ENCODE measurements at regions not wholly inside any gene's neighbourhood (a gene's known extent, or its start where the extent isn't known, plus 50 kb on each side); places are given as distances from the start of the nearest gene placed in this dataset.

DNA sequence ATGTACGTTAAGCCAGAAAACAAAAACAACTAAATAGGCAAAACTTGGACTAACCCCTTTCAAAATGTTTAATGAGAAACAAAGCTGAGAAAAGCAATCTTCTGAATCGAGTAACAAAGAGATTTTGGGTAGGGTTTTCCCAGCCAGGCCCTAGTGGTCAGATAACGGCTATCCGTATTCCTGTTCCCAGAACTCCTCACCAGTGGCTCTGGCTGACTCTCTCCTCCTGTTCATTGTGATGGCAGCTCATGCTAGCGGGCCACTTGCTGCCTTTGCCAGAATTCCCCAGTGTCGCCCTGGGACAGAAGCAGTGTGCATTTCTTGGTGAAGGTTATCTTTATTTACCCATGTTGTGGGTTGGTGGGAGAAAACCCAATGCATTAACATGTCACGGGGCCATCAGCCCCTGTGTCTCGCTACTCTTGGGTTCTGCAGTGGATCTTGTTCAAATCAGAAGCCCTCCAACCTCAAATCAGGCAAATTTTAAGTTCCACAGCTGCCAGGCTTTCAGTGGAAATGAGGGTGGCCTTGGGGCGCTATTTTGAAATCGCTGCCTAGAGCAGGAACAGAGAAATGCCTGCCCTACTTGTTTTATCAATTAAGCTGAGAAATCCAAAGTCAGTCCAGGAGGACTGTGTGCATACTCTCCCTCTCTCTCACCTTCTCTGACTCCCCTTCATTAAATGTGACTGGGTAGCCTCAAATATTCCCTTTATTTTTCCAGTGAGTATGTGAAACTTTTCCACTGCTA lies 164.5 kb upstream of the NPVF start:
- DNase-seq (ENCODE audit: low read depth, low spot score): no peak

DNA sequence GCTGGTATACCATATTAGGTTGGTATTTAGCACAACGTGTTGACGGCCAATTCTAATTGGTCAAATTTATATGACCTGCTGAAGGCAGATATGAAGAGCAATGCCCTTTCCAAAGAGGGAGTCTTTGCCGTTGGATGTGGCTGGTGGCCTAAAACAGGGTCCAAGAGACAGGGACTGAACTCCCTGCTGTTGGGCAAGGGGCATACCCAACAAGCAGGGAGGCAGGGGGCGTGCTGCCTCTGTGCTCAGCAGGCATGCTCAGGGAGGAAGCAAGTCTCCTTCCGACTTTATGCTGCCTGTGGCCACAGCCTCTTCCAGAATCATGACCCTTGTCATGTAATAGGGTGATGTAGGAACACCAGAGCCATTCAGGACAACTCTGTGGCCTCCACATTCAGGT lies 167.7 kb upstream of the NPVF start:
- DNase-seq (ENCODE audit: low read depth, low spot score): no peak

DNA sequence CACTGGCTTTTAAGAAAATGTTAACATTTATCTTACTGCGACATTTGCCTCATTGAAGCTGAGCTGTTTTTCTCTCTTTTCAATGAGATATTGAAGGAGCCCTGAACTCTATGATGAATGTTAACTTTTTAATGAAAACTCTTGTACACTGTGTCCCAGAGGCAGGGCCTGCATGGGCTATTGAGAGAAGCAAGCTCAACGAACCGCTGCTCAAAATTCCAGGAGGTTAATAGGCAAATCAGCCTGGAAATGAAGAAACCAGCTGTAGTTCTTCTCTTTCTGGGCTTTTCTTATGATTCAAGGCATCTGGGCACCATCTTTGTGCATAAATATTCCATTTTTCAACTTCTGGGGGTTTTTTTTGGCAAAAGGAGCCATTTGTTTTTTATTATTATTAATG lies 168.4 kb upstream of the NPVF start:
- no peak for DNase-seq (ENCODE audit: low read depth, low spot score)

DNA sequence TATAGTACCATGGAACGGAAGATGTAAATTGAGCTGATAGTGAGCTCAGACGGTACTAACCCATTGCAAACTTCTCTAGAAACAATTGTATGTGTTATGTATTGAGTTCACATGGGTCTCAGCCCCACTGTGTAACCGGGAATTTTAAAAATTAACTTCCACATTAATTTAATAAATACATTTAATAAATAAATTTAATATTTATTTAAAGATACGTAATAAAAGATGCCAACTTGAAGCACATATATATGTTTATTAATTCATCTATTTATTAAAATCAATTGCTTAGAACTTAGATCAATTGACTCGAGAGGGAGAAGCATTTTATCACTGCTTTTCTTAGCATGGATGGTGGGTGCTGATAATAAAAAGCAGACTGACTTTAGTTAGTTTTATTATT lies 170.1 kb upstream of the NPVF start:
- no peak for DNase-seq (ENCODE audit: low read depth, low spot score)

DNA sequence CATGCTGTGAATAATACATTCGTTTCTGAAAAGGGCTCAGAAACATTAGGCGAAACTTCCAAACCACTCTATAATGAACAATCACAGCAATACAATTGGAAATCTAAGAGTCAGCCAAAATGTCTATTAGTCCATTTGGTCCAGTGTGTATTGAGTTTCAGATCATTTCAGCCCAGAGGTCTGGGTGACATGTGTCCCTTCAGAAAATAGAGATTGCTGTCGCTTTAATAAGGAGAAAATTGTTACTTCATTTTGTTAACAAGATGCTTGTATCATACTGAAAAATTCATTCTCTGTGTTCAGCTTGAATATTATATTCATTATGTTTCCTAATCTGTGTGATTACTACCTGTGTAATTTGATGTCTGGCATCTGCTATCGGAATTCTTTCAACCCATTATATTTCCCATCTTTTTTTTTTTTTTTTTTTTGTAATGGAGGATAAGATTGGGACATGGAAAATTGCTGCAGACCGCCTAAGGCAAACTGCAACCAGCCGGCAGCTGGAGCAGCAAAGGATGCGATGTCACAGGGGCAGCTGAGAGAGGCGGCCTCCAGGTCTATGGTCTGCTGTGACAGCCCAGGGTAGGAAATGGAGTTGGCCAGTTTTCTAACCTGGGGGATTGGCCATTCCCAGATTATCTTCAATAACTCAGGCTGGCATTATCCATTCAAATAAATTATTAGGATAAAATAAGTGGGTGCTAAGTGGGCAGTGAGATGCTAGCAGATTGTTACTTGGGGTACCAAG lies 170.9 kb upstream of the NPVF start:
- DNase-seq (ENCODE audit: low read depth, low spot score): no peak

DNA sequence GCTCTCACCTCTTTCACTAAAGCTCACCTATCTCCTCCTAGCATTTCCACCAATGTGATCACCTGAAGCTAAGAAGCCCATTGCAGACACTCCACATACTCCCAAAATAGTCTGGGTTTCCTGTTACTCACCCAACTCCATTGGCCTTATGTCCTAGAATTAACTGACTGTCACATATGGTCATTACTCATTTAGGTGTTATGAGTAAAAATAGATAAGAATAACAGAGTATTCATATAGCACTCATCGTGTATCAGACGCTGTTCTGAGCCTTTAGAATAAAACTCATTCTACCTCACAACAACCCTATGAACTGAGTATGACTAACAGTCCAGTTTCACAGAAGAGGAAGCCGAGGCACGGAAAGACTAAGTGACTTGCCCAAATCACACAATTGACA lies 174.2 kb upstream of the NPVF start:
- DNase-seq (ENCODE audit: low read depth, low spot score): no peak

DNA sequence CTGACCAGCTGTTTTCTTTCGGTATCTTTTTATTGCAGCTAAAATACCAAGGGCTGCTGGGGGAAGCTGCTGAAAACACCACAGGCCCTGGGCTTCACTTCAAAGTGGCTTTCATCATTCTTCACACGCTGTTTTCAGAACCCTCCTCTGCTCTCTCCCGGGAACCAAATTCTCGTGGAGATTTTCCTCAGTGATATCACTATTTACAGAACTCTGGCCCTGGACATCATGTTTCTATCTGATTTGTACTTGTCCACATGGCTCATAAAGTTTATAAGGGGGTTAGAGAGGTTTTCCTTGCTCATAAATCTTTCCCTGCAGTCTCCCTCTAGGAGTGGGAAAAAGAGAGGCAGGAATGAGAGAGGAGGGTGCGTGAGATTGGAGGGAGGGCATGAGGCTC lies 177.4 kb upstream of the NPVF start:
- DNase-seq (ENCODE audit: low read depth, low spot score): no peak

DNA sequence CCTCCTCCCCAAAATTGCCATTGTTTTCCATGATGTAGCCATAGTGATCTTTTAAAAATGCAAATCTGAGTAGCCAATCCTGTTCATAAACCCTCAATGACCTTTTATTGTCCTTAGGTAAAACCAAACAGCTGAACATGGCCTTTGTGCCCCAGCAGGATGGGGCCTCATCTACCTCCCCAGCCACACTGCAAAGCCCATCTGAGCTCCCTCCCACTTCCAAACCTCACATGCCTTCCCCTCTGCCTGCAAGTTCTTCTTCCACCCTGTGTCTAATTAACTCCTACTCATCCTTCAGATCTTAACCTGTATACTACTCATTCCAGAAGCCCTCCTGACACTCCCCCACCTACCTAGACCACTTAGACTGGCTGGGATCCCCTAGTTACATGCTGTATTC lies 178.8 kb upstream of the NPVF start:
- DNase-seq (ENCODE audit: low read depth, low spot score): no peak

DNA sequence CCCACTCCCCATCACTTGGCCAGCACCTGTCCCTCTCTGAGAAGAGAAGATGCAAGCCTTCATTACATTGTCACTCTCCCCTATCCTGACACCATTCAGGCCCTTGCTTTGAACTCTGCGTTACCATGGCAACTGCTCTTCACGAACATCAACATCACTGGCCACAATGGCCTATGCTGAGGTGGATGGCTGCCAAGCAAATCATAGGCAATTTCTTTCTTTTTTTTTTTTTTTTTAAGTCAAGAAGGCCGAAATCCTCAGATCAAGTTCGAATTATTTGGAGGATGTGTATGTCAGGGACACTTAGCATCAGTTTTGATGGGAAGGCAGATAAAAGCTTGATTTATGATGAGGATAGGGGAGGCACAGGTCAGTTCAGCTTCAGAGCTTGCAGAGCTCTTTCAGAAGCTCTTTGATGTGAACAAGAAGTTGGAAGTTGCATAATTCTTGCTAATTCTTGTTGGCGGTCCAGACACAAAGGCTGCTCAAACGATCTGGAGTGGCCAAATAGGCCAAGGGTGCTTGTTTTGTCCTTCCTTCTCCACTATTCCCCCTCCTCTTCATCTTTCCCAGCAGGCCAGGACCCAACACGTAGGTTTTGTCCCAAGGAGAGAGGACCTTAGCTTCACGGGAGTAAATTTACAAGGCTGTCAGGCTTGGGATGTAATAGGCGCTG lies 179.9 kb upstream of the NPVF start:
- no peak for DNase-seq (ENCODE audit: low read depth, low spot score)

DNA sequence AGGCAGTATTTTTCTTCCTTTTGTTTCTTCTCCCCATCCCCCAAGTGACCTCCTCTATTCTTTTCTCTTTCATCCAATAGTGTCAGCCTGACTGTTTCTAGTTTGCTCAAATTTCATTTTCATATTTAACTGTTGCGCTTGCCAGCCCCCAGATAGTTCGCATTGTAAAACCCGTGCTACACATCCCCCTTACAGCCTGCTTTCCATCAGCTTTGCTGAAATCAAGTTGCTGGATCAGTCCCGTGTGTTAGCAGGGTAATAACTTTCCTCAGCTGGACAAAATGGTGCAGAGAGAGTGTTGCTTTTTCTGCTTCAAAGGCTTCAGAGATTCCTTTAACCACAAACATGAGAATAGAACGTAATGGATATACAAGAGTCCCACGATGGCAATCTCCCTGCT lies 180.6 kb upstream of the NPVF start:
- no peak for DNase-seq (ENCODE audit: low read depth, low spot score)

DNA sequence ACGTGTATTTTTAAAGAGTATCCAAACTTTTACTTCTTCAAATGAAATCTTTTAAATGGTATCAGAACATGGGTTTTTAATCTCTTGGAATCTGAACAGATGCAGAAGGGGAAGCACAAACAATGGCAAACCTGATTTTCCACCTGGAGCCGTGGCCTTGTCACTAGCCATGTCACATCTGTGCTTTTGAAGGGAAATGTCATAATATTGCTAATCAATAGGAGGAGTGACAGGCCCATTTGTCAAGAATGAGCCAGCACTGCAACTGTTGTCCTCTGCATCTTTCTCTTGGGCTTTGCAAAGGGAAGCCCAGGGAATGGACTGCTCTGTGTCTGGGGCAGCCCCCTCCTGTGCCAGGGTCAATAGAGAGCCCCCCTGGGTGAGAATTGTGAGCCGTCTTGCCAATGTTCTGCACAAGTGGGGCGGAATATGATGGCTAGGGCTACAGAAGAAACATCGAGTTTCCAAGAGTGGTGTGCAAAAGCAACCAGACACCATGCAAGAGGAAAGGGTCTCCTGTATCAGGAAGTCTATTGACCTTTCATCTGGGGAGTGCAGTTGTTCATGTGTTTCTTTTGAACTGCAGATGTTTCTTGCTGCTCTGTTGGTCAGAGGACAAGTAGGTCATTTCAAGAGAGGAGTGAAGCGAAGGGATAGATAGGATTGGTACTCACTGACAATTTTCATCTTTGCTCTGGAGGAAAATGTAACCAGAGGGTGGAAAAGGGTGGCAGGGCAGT lies 181.8 kb upstream of the NPVF start:
- no peak for DNase-seq (ENCODE audit: low read depth, low spot score)

DNA sequence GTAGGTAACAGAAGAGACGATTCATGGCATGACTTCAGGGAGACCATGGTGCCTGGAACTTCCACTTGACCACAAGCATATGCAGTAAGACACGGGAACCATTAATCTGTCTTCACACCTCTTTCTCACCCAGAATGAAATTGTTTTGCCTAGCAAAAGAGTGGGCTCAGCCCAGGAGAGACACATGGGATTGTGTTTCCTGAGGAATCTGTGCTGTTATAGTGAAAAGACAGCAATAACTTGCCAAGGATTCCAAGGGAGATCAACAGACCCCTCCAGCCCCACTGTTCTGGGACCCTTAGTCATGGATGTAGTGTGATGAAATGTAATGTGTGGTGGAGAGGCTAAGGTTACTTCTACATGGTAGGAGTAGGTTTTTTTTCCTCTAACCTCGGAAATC lies 192.5 kb upstream of the NPVF start:
- DNase-seq (ENCODE audit: low read depth, low spot score): no peak

DNA sequence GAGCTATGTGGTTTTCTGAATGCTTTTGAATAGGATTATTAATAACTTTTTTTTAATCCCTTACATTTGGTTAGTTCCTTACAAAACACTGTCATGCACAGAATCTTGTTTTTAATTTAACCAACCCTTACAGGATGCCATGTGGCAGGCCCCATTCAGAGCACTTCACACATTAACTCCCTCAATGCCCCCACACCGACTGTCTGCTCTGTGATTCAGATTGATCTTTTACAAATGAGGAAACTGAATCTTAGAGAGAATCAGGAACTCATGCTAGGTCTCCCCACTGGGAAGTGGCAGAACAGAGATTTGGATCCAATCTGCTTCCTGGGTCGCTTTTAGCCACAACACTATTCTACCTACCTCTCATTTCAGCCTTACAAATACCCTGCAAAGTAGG lies 195.8 kb upstream of the NPVF start:
- DNase-seq (ENCODE audit: low read depth, low spot score): no peak

DNA sequence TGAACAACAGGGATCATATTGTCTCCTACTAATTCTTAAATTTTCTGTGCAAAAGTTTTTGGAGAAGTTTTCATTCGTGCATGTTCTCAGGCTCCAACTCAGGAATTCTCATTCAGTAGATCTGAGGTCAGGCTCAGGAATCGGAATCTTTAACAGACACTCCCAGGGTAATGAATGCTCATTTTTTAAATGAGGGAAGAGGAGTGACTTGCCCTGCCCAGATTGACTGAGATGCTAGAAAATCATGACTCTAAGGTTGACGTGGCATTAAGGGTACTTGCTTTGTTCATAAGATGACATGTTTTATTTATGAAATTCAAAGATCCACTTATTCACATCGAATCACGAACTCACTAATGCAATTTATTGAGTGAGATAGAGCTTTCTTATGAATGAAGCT lies 196.6 kb upstream of the NPVF start:
- DNase-seq (ENCODE audit: low read depth, low spot score): no peak

DNA sequence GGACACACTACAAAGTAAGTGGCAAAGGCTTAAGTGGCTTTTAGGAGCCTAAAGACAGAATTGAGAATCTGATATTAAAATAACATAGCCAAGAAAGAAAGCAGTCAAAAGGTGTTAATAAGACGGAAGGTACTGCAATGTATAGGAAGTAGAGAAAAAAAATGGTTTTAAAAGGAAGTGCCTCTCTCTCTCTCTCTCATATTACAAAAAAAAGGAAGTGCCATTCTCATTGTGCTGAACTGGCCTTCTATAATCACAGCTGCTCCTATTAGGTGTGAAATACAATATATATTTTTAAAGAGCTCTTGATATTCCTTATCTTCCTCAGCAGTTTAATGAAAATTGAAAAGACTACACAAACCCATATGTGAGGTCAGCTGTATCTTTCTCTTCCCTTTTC lies 199.4 kb upstream of the NPVF start:
- DNase-seq (ENCODE audit: low read depth, low spot score): no peak

DNA sequence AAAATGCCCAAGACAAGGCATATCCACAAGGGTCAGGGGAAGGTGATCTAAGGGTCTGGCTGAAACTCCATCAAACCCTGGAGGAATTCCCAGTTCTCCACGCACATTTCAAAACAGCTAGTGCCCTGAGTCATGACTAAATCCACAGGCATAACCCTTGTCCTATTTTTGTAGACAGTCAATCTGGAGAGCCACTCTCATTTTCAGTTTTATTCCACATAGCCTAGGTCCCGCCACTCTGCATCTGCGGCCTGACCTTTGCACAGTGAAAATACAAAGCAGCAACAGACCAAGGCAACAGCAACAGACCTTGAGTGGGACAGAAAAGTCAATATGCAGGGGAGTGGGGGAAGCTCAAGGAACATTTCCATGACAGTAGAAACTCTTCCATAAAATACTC lies 201.4 kb upstream of the NPVF start:
- DNase-seq (ENCODE audit: low read depth, low spot score): no peak

DNA sequence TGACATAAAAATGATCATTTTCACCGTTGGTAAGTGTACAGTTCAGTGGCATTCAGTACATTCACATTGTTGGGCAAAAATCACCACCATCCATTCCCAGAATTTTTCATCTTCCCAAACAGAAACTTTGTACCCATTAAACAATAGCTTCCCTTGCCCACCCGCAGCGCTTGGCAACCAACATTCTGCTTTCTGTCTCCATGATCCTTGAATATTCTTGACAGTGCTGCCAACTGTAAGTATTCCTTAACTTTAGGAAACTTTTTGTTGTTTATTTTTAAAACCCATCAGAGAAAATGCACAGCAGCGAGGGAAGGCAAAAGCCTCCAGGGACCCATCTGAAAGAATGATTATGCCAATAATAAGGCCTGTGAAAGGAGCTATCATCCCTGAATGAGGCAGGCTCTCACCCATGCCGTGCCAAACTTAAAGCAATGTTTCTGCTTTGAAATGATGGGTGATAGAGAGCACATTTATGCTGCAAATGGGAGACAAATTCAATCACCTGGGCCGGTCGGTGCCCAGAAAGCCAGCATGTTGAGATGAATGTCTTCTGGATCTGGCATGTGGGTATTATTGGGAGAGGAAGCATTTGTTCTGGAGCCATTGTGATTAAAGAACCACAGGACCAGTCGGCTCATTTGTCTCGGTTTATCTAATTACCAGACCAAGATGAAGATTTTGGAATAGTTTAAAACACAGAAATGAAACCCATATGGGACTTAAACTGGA lies 202.1 kb upstream of the NPVF start:
- DNase-seq (ENCODE audit: low read depth, low spot score): no peak

DNA sequence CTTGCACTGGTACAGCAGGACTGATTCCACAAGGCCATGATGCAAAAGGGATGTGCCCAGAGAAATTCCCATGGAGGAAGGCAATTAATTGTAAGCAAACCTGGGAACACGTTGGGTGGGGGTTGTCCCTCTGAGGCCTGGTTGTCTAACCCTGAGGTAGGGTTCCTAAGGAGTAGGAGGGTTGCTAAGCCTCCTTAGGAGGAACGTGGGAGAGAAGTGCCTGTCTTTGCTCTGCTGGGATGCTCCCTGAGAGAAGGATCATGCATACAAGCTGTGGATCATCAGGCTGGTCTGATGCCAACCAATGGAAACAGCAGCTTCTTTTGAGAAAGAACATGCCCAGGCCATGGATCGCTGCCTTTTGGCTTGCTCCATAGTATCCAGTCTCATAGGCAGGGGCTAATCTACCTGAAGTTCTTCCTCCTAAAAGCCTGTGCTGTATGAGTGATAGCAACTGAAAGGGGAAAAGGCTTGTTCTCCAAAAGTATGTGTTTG lies 203.7 kb upstream of the NPVF start:
- no peak for DNase-seq (ENCODE audit: low read depth, low spot score)

DNA sequence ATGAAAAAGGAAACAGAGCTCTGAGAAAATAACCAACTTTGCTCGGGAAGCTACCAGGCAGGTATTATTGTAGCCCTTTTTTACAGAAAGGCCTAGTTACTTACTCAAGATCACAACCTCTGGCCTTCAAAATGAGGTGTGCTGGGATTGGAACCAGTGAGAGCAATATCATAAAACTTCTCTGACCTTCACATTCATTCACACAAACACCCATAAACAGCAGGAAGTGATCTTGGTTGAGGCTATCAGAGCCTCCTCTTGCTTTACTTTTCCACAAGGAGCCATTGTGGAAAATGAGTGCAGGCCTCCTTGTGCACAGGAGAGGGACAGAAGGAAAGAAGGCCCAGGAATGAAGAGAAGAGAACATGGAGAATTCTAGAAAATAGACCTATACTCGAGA lies 204.5 kb upstream of the NPVF start:
- DNase-seq (ENCODE audit: low read depth, low spot score): no peak

DNA sequence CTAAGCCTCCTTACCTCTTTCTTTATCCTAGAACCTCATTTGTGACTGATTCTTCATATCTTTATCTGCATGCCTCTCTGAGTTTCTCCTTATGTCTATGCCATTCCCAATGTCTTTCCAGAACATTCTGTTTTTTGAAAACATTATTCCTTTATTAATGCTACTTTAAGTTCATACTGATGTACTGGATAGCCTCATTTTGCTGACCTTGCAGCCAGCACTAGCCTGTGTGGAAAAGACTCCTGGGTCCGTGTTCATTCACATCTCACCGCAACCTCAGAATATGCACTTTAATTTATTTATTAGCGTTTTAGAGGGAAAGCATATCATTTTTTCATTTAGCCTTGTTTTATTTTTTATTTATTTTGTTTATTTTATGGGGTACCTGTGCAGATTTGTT lies 208.1 kb upstream of the NPVF start:
- DNase-seq (ENCODE audit: low read depth, low spot score): no peak

DNA sequence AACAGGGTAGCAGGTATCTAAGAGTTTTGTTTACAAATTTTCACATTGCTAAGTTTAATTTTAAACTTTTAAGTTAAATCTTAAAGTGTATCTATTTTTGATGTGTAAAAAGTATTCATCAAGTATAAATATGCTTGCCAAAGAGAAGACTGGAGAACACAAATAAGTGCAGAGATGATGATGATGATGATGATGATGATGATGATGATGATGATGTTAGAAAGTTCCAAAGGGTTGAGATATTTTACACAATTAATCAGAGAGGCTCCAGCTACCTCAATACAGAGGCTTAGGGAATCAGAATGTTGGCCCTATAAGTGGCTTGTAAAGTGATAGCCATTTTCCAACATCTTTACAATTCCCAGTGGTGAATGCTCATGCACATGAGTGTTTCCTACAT lies 209.0 kb upstream of the NPVF start:
- DNase-seq (ENCODE audit: low read depth, low spot score): no peak

Measured in brain pericyte (primary cell).